Neural cell (in vitro differentiated cells): ENCODE measurements at regions not wholly inside any gene's neighbourhood (a gene's known extent, or its start where the extent isn't known, plus 50 kb on each side); places are given as distances from the start of the nearest gene placed in this dataset.

ENCODE experiments used
- CTCF ChIP-seq: fragments of 450-650 bp; IDR thresholded peaks from 2 replicates; pipeline ENCODE4 v1.5.1; 2014; ENCODE audit warnings: antibody characterized with exemption, mild to moderate bottlenecking, moderate library complexity; ENCODE audit not compliant: poor library complexity, severe bottlenecking
- EP300 ChIP-seq: fragments of 450-650 bp; conservative IDR thresholded peaks from 2 replicates; pipeline ENCODE4 v1.6.1; 2014; ENCODE audit warnings: antibody characterized with exemption, mild to moderate bottlenecking, moderate library complexity; ENCODE audit not compliant: poor library complexity, severe bottlenecking
- POLR2AphosphoS5 ChIP-seq: IDR thresholded peaks from 2 replicates; pipeline ENCODE4 v1.6.1; 2012
- SMC3 ChIP-seq: fragments of 450-650 bp; conservative IDR thresholded peaks from 2 replicates; pipeline ENCODE4 v1.6.1; 2014; ENCODE audit warnings: antibody characterized with exemption, mild to moderate bottlenecking, moderate library complexity; ENCODE audit not compliant: poor library complexity
- TAF1 ChIP-seq: IDR thresholded peaks from 2 replicates; pipeline ENCODE4 v1.6.1; 2012; ENCODE audit warnings: low read depth

GRCh38 chr18:75809926-75810255, 382.4 kb upstream of the SMIM21 start:
- TF ChIP-seq TAF1 (no peak), CTCF (no peak), EP300 (no peak), POLR2AphosphoS5 (no peak), SMC3 (no peak)
